ENCODE measurements at regions not wholly inside any gene's neighbourhood (a gene's known extent, or its start where the extent isn't known, plus 50 kb on each side); places are given as distances from the start of the nearest gene placed in this dataset.

DNA sequence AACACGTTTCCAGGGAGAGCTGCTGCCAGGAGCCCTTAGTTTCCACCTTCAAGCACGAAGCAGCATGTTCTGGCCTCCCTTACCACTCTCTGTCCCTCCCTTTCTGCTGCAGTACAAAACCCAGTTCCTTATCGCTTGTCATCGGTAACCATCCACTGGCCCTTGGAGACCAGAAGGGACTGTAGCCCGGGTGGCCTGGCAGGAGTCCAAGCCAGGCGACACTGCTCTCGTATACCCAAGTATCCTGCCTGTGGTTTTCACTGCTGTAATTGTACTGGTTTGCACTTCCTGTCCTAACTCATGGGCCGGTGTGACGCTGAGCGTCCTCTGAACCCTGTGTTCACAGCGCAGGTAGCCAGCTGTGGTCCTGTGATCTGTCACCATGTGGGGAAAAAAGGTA lies 81.1 kb downstream of the MAF start:
- Histone ChIP-seq H2AFZ (ENCODE audit: low read depth, low read length, poor library complexity, severe bottlenecking) (no peak overlapping the region), H3K4me2 (ENCODE audit: low read length) (no peak overlapping the region), H3K27me3 (ENCODE audit: insufficient read depth, low read length) (no peaks in the 10 kb centered on the region), H3K9me3 (ENCODE audit: control insufficient read depth in 1 of 2, insufficient read depth in 1 of 2, low read depth in 1 of 2, low read length in 2 of 2) (peaks cover 42 to 57% of the 10 kb centered on the region in 2 experiments; a peak in 3 of 4 replicates), H3K4me1 (ENCODE audit: control insufficient read depth in 1 of 2, insufficient read depth in 2 of 2, low read length in 2 of 2) (no peaks in the 10 kb centered on the region), H3K9ac (ENCODE audit: low read length) (no peak overlapping the region), H3K27ac (ENCODE audit: low read depth, low read length) (no peak overlapping the region), H3K79me2 (ENCODE audit: insufficient read depth, low read length) (no peaks in the 10 kb centered on the region), H3K36me3 (ENCODE audit: control insufficient read depth in 1 of 2, insufficient read depth in 2 of 2, low read length in 2 of 2) (no peaks in the 10 kb centered on the region), H3K9me2 (ENCODE audit: insufficient read depth) (no peaks in the 10 kb centered on the region), H4K20me1 (ENCODE audit: insufficient read depth) (no peaks in the 10 kb centered on the region), H3K4me3 (replicated peaks in 1 of 2; ENCODE audit: low read depth in 1 of 2, low read length in 2 of 2) (no peak overlapping the region)
- CTCF ChIA-PET: no interaction called here
- intact Hi-C loops (cut with micrococcal nuclease): no loop called here
- DNase-seq (ENCODE audit: low read depth, low spot score) (no peak), ATAC-seq (no peak)
- BruUV-seq (replicated peaks): no TSS peak
- POLR2A ChIA-PET: no interaction called here
- TF ChIP-seq, protein P1, sequence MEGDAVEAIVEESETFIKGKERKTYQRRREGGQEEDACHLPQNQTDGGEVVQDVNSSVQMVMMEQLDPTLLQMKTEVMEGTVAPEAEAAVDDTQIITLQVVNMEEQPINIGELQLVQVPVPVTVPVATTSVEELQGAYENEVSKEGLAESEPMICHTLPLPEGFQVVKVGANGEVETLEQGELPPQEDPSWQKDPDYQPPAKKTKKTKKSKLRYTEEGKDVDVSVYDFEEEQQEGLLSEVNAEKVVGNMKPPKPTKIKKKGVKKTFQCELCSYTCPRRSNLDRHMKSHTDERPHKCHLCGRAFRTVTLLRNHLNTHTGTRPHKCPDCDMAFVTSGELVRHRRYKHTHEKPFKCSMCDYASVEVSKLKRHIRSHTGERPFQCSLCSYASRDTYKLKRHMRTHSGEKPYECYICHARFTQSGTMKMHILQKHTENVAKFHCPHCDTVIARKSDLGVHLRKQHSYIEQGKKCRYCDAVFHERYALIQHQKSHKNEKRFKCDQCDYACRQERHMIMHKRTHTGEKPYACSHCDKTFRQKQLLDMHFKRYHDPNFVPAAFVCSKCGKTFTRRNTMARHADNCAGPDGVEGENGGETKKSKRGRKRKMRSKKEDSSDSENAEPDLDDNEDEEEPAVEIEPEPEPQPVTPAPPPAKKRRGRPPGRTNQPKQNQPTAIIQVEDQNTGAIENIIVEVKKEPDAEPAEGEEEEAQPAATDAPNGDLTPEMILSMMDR (IDR thresholded peaks at IDR 0.05 in 2 of 3, conservative IDR thresholded peaks at IDR 0.05 in 1 of 3; ENCODE audit: borderline replicate concordance in 1 of 3, insufficient read depth in 1 of 3, low read depth in 2 of 3, low read length in 2 of 3): no peak
- TF ChIP-seq EZH2phosphoT487 (IDR thresholded peaks at IDR 0.05; ENCODE audit: borderline replicate concordance) (no peak), ZFX (IDR thresholded peaks at IDR 0.05) (no peak), RAD21 (IDR thresholded peaks at IDR 0.05; ENCODE audit: low read depth) (no peak), ATF3 (IDR thresholded peaks at IDR 0.05) (no peak), REST (IDR thresholded peaks at IDR 0.05; ENCODE audit: low read depth) (no peak), CEBPB (IDR thresholded peaks at IDR 0.05; ENCODE audit: low read depth) (no peak), SIN3A (IDR thresholded peaks at IDR 0.05; ENCODE audit: low read depth) (no peak), ZBTB33 (IDR thresholded peaks at IDR 0.05; ENCODE audit: extremely low read depth, insufficient replicate concordance, low read length) (no peak), YY1 (IDR thresholded peaks at IDR 0.05; ENCODE audit: extremely low read depth, insufficient replicate concordance, low read depth, low read length) (no peak), ELF1 (IDR thresholded peaks at IDR 0.05; ENCODE audit: borderline replicate concordance, low read depth) (no peak), TCF7L2 (IDR thresholded peaks at IDR 0.05; ENCODE audit: borderline replicate concordance, extremely low read depth, insufficient read depth, insufficient read length) (no peak), ZNF274 (IDR thresholded peaks at IDR 0.05; ENCODE audit: low read depth, low read length) (no peak), CBX3 (IDR thresholded peaks at IDR 0.05; ENCODE audit: low read depth) (no peak), FOSL1 (IDR thresholded peaks at IDR 0.05; ENCODE audit: low read depth) (no peak), POLR2A (IDR thresholded peaks at IDR 0.05; ENCODE audit: borderline replicate concordance, extremely low read depth, insufficient read depth, insufficient read length) (no peak), POLR2AphosphoS5 (IDR thresholded peaks at IDR 0.05; ENCODE audit: low read depth, low read length) (no peak)
- RAD21 ChIA-PET (ENCODE audit: low non-redundant PET in 1 of 2, low total read pairs in 2 of 2, uncharacterized antibody in 2 of 2, unreplicated experiment in 2 of 2): no interaction called here
